ENCODE measurements at regions not wholly inside any gene's neighbourhood (a gene's known extent, or its start where the extent isn't known, plus 50 kb on each side); places are given as distances from the start of the nearest gene placed in this dataset.

GRCh38 chr5:3099526-3099925 lies 348.0 kb upstream of the IRX2 start:
- Histone ChIP-seq H3K4me1 (ENCODE audit: control insufficient read depth, insufficient read depth, low read length) (no peaks in the 10 kb centered on the region), H3K9me3 (ENCODE audit: control insufficient read depth, insufficient read depth, low read depth, low read length) (no peaks in the 10 kb centered on the region), H3K27me3 (ENCODE audit: control insufficient read depth, insufficient read depth, low read length) (no peaks in the 10 kb centered on the region), H3K27ac (ENCODE audit: low read length) (no peak overlapping the region), H3K36me3 (ENCODE audit: control insufficient read depth, insufficient read depth, low read length) (no peaks in the 10 kb centered on the region), H3K4me3 (ENCODE audit: low read depth in 2 of 2, low read length in 2 of 2) (no peak overlapping the region)
- ATAC-seq: no peak
- ChIA-PET POLR2A (no interaction called here), CTCF (no interaction called here)
- DNase-seq (ENCODE audit: low read depth, low spot score): no peak
- in situ Hi-C loops (cut with HindIII; ENCODE audit: low pct_unique_long_range_greater_than_20kb, low sequenced_read_pairs): no loop called here
- intact Hi-C loops (cut with micrococcal nuclease; ENCODE audit: unreplicated experiment): no loop called here
- no TSS peak for BruUV-seq (replicated peaks)
- TF ChIP-seq CTCF (IDR thresholded peaks at IDR 0.05): no peak

- no peaks in the 10 kb centered on the region for H3K36me3 ChIP-seq (ENCODE audit: control insufficient read depth, insufficient read depth, low read length)
- no peaks in the 10 kb centered on the region for H3K27me3 ChIP-seq (ENCODE audit: control insufficient read depth, insufficient read depth, low read length)
- H3K4me1 ChIP-seq (ENCODE audit: control insufficient read depth, insufficient read depth, low read length): no peaks in the 10 kb centered on the region
- no peak for ATAC-seq
- no peak overlapping the region for H3K27ac ChIP-seq (ENCODE audit: low read length)
- TF ChIP-seq REST (IDR thresholded peaks at IDR 0.05; ENCODE audit: insufficient read depth in 1 of 2, low read depth in 2 of 2, low read length in 1 of 2): no peak
- TF ChIP-seq TCF7L2 (IDR thresholded peaks at IDR 0.05; ENCODE audit: low read depth, low read length): no peak
- TF ChIP-seq SIN3A (IDR thresholded peaks at IDR 0.05; ENCODE audit: borderline replicate concordance, insufficient read depth, low read depth, low read length): no peak
- TF ChIP-seq POLR2AphosphoS5 (IDR thresholded peaks at IDR 0.05; ENCODE audit: low read depth, low read length): no peak
- TF ChIP-seq CTCF (IDR thresholded peaks at IDR 0.05): no peak
- intact Hi-C loops (cut with micrococcal nuclease; ENCODE audit: unreplicated experiment) (no loop called here), in situ Hi-C loops (cut with HindIII; ENCODE audit: low pct_unique_long_range_greater_than_20kb, low sequenced_read_pairs) (no loop called here)
- no peak for DNase-seq (ENCODE audit: low read depth, low spot score)
- H3K4me3 ChIP-seq (ENCODE audit: low read depth in 2 of 2, low read length in 2 of 2): no peak overlapping the region
- H3K9me3 ChIP-seq (ENCODE audit: control insufficient read depth, insufficient read depth, low read depth, low read length): no peaks in the 10 kb centered on the region
- BruUV-seq (replicated peaks): no TSS peak
- CTCF ChIA-PET: no interaction called here
- POLR2A ChIA-PET: no interaction called here
Observed at GRCh38 chr5:3098821-3099220, 347.3 kb upstream of the IRX2 start.

GRCh38 chr5:3092664-3093063 lies 341.2 kb upstream of the IRX2 start:
- no peak overlapping the region for H3K27ac ChIP-seq (ENCODE audit: low read length)
- no peaks in the 10 kb centered on the region for H3K27me3 ChIP-seq (ENCODE audit: control insufficient read depth, insufficient read depth, low read length)
- no peaks in the 10 kb centered on the region for H3K9me3 ChIP-seq (ENCODE audit: control insufficient read depth, insufficient read depth, low read depth, low read length)
- ChIA-PET POLR2A (no interaction called here), CTCF (no interaction called here)
- no peak overlapping the region for H3K4me3 ChIP-seq (ENCODE audit: low read depth in 2 of 2, low read length in 2 of 2)
- intact Hi-C loops (cut with micrococcal nuclease; ENCODE audit: unreplicated experiment) (no loop called here), in situ Hi-C loops (cut with HindIII; ENCODE audit: low pct_unique_long_range_greater_than_20kb, low sequenced_read_pairs) (no loop called here)
- H3K36me3 ChIP-seq (ENCODE audit: control insufficient read depth, insufficient read depth, low read length): no peaks in the 10 kb centered on the region
- DNase-seq (ENCODE audit: low read depth, low spot score) (no peak), ATAC-seq (no peak)
- no TSS peak for BruUV-seq (replicated peaks)
- H3K4me1 ChIP-seq (ENCODE audit: control insufficient read depth, insufficient read depth, low read length): no peaks in the 10 kb centered on the region
- TF ChIP-seq TCF7L2 (IDR thresholded peaks at IDR 0.05; ENCODE audit: low read depth, low read length) (no peak), SIN3A (IDR thresholded peaks at IDR 0.05; ENCODE audit: borderline replicate concordance, insufficient read depth, low read depth, low read length) (no peak), CTCF (IDR thresholded peaks at IDR 0.05) (no peak), POLR2AphosphoS5 (IDR thresholded peaks at IDR 0.05; ENCODE audit: low read depth, low read length) (no peak), REST (IDR thresholded peaks at IDR 0.05; ENCODE audit: insufficient read depth in 1 of 2, low read depth in 2 of 2, low read length in 1 of 2) (no peak)

Data from Panc1 (cell line).